ENCODE measurements at regions not wholly inside any gene's neighbourhood (a gene's known extent, or its start where the extent isn't known, plus 50 kb on each side); places are given as distances from the start of the nearest gene placed in this dataset.
"Not testable (repeated sequence)": the region's sequence is repeated elsewhere in the genome, so short reads cannot be mapped to it uniquely, and the experiment has no call there.

GRCh38 chr15:29511663-29512062, 242.0 kb upstream of the NSMCE3 start:
- no peak for DNase-seq (ENCODE audit: low read depth in 1 of 2, low spot score in 1 of 2)
- Histone ChIP-seq H3K4me1 (ENCODE audit: low read depth) (no peaks in the 10 kb centered on the region), H3K36me3 (no peaks in the 10 kb centered on the region), H3K27me3 (no peaks in the 10 kb centered on the region), H3K27ac (no peak overlapping the region), H3K4me3 (no peak overlapping the region), H3K9me3 (ENCODE audit: low read depth) (no peaks in the 10 kb centered on the region)
- TF ChIP-seq CTCF (IDR thresholded peaks at IDR 0.05; ENCODE audit: low read depth, low read length), result no peak

- H3K27me3 ChIP-seq; H3K9me3 ChIP-seq (ENCODE audit: low read depth); H3K4me3 ChIP-seq; H3K27ac ChIP-seq; H3K4me1 ChIP-seq (ENCODE audit: low read depth); DNase-seq (ENCODE audit: low read depth in 1 of 2, low spot score in 1 of 2); H3K36me3 ChIP-seq: not testable (repeated sequence)
Observed at GRCh38 chr15:29505535-29505934, 235.9 kb upstream of the NSMCE3 start.

GRCh38 chr15:29490747-29491471, 221.3 kb upstream of the NSMCE3 start:
- no peak for TF ChIP-seq CTCF (IDR thresholded peaks at IDR 0.05; ENCODE audit: low read depth, low read length)
- Histone ChIP-seq H3K36me3 (no peaks in the 10 kb centered on the region), H3K27ac (no peak overlapping the region), H3K27me3 (no peaks in the 10 kb centered on the region), H3K4me3 (no peak overlapping the region), H3K4me1 (ENCODE audit: low read depth) (no peaks in the 10 kb centered on the region), H3K9me3 (ENCODE audit: low read depth) (no peaks in the 10 kb centered on the region)
- no peak for DNase-seq (ENCODE audit: low read depth in 1 of 2, low spot score in 1 of 2)

- TF ChIP-seq CTCF (IDR thresholded peaks at IDR 0.05; ENCODE audit: low read depth, low read length), result no peak
- no peaks in the 10 kb centered on the region for H3K4me1 ChIP-seq (ENCODE audit: low read depth)
- H3K27ac ChIP-seq, result no peak overlapping the region
- H3K27me3 ChIP-seq, result no peaks in the 10 kb centered on the region
- DNase-seq (ENCODE audit: low read depth in 1 of 2, low spot score in 1 of 2), result no peak
- H3K4me3 ChIP-seq, result no peak overlapping the region
- H3K9me3 ChIP-seq (ENCODE audit: low read depth), result no peaks in the 10 kb centered on the region
- no peaks in the 10 kb centered on the region for H3K36me3 ChIP-seq
Observed at GRCh38 chr15:29480949-29481348, 211.3 kb upstream of the NSMCE3 start.

GRCh38 chr15:29480278-29480677, 210.7 kb upstream of the NSMCE3 start:
- no peak for DNase-seq (ENCODE audit: low read depth in 1 of 2, low spot score in 1 of 2)
- Histone ChIP-seq H3K4me1 (ENCODE audit: low read depth) (no peaks in the 10 kb centered on the region), H3K36me3 (no peaks in the 10 kb centered on the region), H3K4me3 (no peak overlapping the region), H3K27ac (no peak overlapping the region), H3K27me3 (no peaks in the 10 kb centered on the region), H3K9me3 (ENCODE audit: low read depth) (no peaks in the 10 kb centered on the region)
- no peak for TF ChIP-seq CTCF (IDR thresholded peaks at IDR 0.05; ENCODE audit: low read depth, low read length)

- Histone ChIP-seq H3K36me3 (no peaks in the 10 kb centered on the region), H3K9me3 (ENCODE audit: low read depth) (no peaks in the 10 kb centered on the region), H3K4me1 (ENCODE audit: low read depth) (no peaks in the 10 kb centered on the region), H3K27me3 (no peaks in the 10 kb centered on the region), H3K4me3 (no peak overlapping the region), H3K27ac (no peak overlapping the region)
- no peak for DNase-seq (ENCODE audit: low read depth in 1 of 2, low spot score in 1 of 2)
- TF ChIP-seq CTCF (IDR thresholded peaks at IDR 0.05; ENCODE audit: low read depth, low read length), result no peak
Observed at GRCh38 chr15:29477256-29477655, 207.6 kb upstream of the NSMCE3 start.

Measured in cardiac muscle cell (in vitro differentiated cells and primary cell).